GM18870 (cell line): ENCODE measurements at regions not wholly inside any gene's neighbourhood (a gene's known extent, or its start where the extent isn't known, plus 50 kb on each side); places are given as distances from the start of the nearest gene placed in this dataset.

Source experiments
- ATAC-seq: cut with Tn5 transposase; IDR thresholded peaks from one replicate; pipeline ENCODE4 v1.9.1; 2021; ENCODE audit warnings: moderate library complexity; ENCODE audit not compliant: unreplicated experiment

DNA sequence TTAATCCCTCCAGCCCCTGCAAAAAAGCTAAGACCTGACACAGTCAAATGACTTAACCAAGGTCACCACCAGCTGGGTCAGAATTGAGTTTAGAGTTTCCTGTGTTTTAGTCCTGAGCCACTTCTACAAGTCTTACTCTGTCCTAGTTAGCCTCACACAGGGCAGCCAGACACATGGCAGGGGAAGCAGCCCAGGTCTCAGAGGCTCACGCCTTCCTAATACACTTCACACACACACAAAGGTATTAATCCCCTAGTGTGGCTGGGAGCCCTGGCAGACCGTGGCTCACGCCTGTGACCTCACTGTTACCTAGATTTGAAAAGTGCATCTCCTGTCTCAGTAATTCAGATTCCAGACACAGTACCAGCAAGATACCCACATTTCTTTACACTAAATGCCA, 77.4 kb upstream of the WWC1 start:
- ATAC-seq: no peak

GRCh38 chr5:168214886-168215285, 76.6 kb upstream of the WWC1 start:
- no peak for ATAC-seq

GRCh38 chr5:168215646-168216045, 75.8 kb upstream of the WWC1 start:
- ATAC-seq: no peak

- no peak for ATAC-seq
Observed at GRCh38 chr5:168216989-168217388, 74.5 kb upstream of the WWC1 start.

GRCh38 chr5:168217497-168217896, 73.9 kb upstream of the WWC1 start:
- ATAC-seq: no peak

DNA sequence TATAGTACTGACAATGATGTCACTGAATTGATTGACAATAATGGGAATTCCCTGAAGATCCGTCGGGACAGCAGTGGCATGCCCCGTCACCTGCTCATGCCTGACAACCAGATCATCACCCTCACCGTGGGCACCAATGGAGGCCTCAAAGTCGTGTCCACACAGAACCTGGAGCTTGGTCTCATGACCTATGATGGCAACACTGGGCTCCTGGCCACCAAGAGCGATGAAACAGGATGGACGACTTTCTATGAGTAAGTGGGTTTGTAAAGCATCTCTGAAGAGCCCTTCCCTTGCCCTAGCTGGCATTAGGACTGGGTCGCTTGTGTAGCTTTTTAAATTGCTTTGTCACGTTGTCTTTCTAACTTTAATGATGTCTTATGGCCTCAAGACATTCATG, 72.7 kb upstream of the WWC1 start:
- no peak for ATAC-seq

DNA sequence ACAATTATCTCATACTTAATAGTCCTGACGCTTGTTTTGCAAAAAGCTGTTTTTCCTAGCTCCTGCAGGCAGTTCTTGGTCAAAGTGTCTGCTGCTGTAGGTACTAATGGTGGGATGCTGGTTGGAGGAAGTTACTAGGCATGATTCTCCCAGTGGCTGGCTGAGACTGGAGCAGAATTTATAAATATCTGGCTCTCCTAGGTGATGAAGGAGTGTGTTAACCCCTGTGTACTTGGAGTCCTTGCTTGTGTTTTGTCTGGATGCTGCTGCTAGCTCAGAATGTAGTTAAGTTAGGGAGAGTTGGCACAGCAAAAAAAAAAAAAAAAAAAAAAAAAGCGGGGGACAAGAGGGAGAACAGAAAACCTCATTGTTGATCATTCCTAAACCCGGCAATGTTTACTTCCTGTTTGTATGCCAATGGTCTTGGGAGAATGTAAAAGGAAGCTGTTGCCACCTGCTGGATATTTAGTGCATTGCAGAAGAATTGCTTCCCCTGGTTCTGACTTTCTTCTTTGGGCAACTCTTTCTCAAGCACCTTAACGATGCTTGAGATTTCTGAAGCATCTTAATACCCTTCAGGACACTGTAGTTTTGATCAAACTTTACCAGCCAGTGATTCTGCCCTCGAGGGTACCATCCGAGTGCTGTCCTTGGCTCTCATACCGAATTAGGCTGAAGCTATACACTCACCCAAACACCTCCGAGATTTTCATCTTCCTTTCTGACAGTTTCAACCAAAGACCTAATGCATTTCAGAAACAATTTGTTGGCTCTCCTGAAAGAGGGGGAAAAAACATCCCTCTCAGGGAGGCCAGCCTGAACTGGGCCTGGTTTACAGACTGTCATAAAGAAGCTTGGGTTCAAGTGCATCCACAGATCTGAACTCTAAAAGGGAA, 71.7 kb upstream of the WWC1 start:
- ATAC-seq: peak; percentile 96

- ATAC-seq: no peak
Observed at GRCh38 chr5:168224085-168224484, 67.4 kb upstream of the WWC1 start.

DNA sequence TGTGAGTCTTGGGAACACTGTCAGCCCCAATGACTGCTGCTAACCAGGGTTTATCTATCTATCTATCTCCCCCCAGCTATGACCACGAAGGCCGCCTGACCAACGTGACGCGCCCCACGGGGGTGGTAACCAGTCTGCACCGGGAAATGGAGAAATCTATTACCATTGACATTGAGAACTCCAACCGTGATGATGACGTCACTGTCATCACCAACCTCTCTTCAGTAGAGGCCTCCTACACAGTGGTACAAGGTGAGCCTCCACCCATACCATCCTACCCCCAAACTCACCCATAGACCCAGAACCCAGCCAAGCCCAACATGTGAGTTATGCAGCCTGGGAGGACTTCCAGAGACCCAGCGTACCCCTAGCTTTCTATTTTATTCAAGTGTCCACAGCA, 65.4 kb upstream of the WWC1 start:
- no peak for ATAC-seq

- no peak for ATAC-seq
Observed at GRCh38 chr5:168227001-168227400, 64.4 kb upstream of the WWC1 start.

DNA sequence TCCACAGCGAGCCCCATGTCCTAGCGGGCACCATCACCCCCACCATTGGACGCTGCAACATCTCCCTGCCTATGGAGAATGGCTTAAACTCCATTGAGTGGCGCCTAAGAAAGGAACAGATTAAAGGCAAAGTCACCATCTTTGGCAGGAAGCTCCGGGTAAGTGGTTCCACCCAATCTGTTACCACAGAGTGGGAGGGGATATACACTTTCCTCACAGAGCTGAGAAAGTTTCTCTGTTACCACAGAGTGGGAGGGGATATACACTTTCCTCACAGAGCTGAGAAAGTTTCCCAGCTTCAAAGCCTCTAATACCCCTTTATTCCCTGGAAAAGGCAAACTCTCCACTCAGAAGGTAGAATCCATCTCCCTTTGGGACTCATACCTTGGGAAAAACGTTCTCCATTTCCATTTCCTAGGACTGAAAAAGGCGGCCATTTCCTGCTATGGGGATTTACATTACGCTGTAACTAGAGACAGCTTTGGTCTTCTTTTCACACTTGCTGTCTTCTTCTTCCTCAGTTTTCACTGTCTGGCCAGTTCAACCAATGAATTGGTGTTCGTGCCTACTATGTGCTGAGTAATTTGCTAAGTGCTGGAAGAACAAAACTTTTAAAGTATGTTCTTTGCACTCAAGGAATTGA, 63.4 kb upstream of the WWC1 start:
- peak; percentile 100 for ATAC-seq

- ATAC-seq: no peak
Observed at GRCh38 chr5:168228668-168229067, 62.8 kb upstream of the WWC1 start.

DNA sequence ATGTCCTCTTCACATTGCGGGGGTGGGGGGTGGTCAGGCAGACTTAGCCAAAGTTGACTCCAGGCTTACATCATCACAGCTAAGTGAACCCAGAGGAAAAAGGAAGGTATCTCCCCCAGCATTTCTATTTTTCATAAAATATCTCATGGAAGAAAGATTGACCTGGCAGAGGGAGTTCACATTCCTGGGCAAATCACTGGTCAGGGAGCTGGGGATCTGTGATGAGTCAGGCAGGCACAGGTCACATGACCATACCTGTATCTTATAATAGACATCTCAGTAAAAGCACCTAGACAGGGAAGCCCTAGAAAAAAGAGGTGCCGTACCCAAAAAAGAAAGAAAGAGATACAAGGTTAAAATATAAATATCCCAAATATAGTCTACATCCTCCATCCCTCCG, 57.3 kb upstream of the WWC1 start:
- no peak for ATAC-seq

DNA sequence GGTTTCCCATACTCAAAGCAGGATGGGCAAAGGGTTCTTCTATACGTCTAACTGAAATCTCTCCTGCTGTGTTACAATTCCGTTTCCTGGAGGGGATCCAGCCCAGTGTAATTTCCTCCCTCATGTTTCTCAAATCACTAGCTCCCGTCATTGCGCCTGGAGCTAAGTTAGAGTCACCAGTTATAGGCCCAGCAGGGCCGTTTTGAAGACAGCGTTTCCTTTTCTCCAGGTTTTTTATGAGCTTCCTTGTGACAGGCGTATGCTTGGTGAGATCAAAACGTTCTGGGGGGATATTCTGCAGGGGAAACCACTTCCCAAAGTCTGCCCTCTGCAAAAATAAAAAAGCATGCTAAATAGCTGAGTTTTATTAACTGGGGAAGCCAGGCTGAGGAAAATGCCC, 53.0 kb upstream of the WWC1 start:
- ATAC-seq: no peak

GRCh38 chr5:168239325-168239724, 52.1 kb upstream of the WWC1 start:
- ATAC-seq: no peak
